ENCODE measurements at regions not wholly inside any gene's neighbourhood (a gene's known extent, or its start where the extent isn't known, plus 50 kb on each side); places are given as distances from the start of the nearest gene placed in this dataset.
"Not testable (repeated sequence)": the region's sequence is repeated elsewhere in the genome, so short reads cannot be mapped to it uniquely, and the experiment has no call there.

GRCh38 chr6:131336596-131336995, 201.3 kb downstream of the AKAP7 start:
- no peak for DNase-seq (ENCODE audit: low read depth in 2 of 2)

- not testable (repeated sequence) for DNase-seq (ENCODE audit: low read depth in 2 of 2)
Measured at GRCh38 chr6:131346896-131347295, 211.6 kb downstream of the AKAP7 start.

DNA sequence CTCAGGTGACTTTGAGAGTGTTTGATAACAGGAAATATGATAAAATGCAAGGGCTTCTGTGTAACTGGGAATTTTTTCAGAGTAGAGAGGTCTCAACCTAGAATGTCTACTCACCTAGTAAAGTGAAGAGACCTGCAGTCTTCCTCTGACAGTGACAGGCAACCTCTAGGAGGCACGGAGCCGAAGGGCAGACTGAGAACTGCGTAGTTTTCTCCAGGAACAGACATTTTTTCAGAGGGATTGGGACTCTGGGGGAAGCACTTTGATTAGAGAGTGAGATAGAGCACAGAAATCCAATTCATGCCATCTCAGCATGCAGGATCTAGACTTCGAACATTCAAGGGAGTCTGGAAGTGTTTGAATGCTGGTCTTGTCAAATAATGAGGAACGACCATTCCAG, 213.3 kb downstream of the AKAP7 start:
- no peak for DNase-seq (ENCODE audit: low read depth in 2 of 2)

- DNase-seq (ENCODE audit: low read depth in 2 of 2): no peak
Measured at GRCh38 chr6:131349199-131349598, 213.9 kb downstream of the AKAP7 start.

DNA sequence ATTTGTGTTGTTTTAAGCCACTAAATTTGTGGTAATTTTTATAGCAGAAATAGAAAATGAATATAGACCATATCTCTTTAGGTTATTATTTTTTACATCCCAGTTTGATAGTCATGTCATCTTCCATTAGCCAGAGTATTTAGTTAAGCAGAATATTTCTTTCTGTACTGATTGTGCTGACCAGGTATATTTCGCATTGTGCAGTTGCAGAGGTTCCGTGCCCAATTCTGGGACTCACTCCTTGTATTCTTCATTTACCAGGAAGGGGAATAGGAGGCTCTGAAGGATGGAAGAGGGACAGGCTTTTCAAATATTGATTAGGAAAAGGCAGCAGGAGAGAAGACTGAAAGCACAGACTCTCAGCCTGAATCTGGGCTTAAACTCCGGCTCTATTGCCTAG, 217.8 kb downstream of the AKAP7 start:
- no peak for DNase-seq (ENCODE audit: low read depth in 2 of 2)

DNA sequence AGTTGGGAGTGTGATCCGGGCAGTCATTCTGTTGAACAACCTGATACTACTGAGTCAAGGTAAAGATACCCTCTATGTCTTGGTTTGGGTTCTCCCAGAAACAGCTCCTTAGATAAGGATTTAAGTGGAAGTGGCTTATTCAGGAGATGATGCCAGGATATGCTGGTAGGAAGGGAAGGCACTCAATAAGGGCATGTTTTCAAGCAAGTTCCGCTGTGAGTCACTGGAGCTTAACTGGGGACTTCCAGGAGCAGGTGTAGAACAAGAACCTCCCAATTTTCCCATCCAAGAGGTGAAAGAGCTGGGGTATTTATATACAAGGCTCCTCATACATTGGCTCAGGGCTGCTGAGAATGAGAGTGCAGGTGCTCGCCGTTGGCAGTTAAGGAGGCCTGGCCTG, 218.6 kb downstream of the AKAP7 start:
- DNase-seq (ENCODE audit: low read depth in 2 of 2): no peak

DNA sequence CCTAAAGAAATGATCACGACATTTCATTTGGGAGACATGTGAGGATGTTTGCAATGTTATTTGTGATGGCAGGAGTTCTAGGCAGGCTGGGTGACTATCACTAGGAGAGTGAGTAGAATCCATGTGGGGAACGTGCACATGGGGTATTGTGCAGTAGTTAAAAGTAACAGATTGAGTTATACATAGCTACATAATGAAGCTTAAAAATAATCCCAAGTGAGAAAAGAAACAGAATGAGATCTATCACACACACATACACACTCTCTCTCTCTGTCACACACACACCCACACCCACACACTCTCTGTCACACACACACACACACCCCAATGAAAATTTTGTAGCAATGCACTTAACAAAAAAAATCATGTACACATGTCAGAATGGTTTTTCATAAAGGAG, 218.7 kb upstream of the ARG1 start:
- no peak for DNase-seq (ENCODE audit: low read depth in 2 of 2)

DNA sequence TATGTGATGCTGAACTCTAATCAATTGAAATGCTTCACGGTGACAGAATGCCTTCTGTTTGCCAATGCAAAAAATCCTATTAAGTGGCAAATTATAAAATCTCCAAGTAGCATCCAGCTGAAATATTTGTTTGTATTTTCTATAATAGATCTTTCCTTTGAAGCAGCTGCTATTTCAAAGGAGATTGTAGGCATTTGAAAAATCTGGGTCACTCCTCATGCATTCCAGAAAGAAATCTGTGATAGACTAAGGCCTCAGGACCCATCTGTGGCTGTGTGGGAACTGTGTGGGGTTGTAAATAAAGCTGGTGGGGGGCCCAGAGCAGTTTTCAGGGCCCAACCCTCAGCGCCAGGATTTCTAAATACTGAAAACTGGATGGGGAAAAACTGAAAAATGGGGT, 216.9 kb upstream of the ARG1 start:
- no peak for DNase-seq (ENCODE audit: low read depth in 2 of 2)

- no peak for DNase-seq (ENCODE audit: low read depth in 2 of 2)
Measured at GRCh38 chr6:131357501-131357900, 215.5 kb upstream of the ARG1 start.

DNA sequence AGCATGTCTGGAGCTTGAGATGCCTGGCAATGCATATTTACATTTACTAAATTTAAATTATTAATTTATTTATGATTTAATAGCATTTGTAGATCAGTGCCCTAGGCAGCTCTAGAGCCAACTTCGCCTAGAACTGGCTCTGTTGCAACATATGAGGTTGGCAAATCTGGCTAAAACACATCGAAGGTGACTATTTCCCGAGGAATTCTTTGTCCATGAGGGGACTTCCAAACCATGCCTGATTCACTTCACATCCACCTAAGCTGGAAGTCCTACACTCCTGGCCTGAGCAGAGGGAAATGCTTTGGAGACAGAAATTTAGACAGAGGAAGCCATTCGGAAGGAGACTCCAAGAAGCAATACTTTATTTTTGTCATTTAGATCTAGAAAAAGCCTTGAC, 211.0 kb upstream of the ARG1 start:
- DNase-seq (ENCODE audit: low read depth in 2 of 2): no peak

DNA sequence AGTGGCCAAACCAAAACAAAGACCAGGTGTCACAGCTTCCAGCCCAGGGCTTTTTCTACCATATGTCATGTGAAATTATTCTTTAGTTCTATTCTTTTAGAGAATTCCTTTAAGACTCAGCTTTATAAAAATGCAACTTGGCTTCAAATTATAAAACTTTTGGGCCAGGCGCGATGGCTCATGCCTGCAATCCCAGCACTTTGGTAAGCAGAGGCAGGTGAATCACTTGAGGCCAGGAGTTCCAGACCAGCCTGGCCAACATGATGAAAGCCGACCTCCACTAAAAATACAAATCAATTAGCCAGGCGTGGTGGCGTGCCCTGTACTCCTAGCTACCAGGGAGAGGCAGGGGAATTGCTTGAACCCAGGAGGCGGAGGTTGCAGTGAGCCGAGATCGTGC, 210.3 kb upstream of the ARG1 start:
- no peak for DNase-seq (ENCODE audit: low read depth in 2 of 2)

DNA sequence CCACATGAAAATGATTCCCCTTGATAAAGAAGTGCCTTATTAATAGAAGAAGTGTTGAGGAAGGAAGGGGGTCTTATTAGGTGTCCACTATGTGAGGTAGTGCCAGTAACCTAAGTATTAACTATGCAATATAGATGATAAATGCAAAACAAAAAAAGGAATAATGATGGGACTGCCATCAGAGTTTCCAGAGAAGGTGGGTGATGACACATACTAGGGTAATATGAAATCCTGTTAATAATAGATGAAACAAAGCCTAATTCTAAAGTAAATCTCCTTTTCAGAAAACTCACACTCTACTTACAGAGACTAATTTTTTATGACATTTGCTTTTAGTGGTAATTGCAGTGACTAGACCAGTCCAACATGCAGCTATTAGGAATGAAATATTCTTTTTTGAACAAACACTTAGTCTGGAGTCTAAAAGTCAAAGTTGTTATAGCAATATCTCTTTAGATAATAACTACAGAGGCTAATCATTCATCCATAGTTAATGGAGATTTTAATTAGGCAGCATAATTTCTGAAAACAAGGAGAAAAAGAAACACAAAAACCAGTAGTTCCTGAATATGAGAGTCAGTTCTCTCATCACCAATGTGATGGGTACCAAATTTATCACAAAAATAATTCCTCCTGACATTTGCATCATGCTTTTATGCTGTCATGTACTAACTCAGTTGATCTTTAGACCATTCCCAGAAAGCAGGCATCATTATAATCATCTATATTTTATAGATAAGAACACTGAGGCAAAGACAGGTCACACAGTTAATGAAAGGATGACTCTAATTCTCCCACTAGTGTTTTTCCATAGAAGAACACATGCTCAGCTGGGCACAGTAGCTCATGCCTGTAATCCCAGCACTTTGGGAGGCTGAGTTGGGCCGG, 208.8 kb upstream of the ARG1 start:
- DNase-seq (ENCODE audit: low read depth in 2 of 2): no peak

DNA sequence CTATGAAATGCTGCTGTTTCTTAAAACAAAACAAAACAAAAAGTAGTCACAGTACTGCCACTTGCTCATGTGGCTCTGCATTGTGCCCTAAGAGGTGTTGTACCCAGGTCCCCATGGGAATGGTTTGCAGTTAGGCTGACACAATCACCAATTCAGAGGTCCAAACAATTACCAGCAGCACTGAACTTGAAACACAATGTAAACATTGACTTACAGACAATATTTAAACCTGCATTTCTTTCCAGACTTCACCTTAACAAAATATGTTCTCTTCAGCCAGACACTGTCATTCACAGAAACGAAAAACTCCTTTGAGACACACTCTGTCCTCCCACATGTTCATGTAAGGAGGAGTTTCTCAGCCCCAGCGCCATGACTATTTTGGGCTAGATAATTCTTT, 206.8 kb upstream of the ARG1 start:
- DNase-seq (ENCODE audit: low read depth in 2 of 2): no peak

DNA sequence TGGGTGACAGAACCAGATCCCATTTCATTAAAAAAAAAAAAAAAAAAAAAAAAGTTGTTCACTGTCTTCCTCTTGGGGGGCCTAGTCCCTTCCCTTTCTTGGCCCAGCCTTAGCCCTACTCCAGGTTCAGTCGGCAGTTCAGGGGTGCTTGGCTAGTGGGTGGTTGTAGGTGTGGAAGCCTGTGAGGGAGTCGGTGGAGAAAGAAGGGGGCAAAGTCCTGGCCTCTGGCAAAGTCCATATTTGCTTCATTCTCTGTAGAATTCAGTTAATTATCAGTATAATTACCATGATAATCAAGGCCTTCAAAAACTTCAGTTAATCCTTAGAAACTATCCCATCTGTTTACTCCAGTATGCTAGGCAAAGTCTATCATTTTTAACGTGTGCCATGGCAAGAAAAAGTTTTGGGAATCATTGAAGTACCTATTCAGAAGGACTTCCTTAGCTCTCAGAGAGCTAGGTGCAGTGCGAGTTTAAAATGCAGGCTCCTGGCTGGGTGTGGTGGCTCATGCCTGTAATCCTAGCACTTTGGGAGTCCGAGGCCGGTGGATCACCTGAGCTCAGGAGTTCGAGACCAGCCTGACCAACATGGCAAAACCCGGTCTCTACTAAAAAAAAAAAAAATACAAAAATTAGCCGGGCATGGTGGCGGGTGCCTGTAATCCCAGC, 205.7 kb upstream of the ARG1 start:
- no peak for DNase-seq (ENCODE audit: low read depth in 2 of 2)

- no peak for DNase-seq (ENCODE audit: low read depth in 2 of 2)
Measured at GRCh38 chr6:131368198-131368911, 204.7 kb upstream of the ARG1 start.

GRCh38 chr6:131372535-131372934, 200.5 kb upstream of the ARG1 start:
- DNase-seq (ENCODE audit: low read depth in 2 of 2): no peak

DNA sequence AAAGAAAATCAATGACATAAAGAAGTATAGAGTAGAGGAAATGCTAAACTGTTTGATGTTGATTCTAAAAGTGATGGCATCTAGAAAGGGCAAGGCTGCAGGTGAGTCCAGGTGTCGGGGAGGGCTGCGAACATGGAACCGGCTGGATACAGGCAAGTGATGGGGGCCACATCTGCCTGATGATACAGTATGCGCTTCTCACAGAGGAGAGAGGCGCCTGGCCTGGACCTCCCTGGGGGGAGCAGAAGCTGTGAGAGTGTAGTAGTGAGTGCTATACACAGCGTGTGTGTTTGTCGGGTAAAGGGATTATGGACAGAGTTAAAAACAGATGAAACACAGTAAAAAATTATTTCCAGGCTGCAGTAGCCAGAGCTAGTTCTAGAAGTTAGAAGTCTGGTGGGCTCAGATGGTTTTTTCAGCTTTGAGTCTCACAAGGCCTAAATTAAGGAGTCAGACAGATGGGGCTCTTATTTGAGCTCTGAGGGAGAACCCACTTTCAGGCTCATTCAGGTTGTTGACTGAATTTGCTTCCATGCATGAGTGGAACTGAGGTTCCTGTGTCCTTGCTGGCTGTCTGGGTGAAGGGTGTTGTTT, 195.8 kb upstream of the ARG1 start:
- DNase-seq (ENCODE audit: low read depth in 2 of 2): no peak

DNA sequence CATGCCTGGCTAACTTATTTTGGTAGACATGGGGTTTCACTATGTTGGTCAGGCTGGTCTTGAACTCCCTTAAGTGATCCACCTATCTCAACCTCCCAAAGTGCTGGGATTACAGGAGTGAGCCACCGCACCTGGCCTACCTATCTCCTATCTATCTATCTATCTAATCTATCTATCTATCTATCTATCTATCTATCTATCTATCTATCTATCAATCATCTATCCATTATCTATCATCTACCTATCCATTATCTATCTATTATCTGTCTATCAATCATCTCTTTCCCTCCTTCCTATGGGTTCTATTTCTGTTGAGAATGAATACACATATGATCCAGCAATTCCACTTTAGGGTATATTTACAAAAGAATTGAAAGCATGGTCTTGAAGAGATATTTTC, 194.2 kb upstream of the ARG1 start:
- no peak for DNase-seq (ENCODE audit: low read depth in 2 of 2)

GRCh38 chr6:131379948-131380347, 193.1 kb upstream of the ARG1 start:
- no peak for DNase-seq (ENCODE audit: low read depth in 2 of 2)

- DNase-seq (ENCODE audit: low read depth in 2 of 2): no peak
Measured at GRCh38 chr6:131381052-131381708, 191.8 kb upstream of the ARG1 start.

- no peak for DNase-seq (ENCODE audit: low read depth in 2 of 2)
Measured at GRCh38 chr6:131381709-131382093, 191.3 kb upstream of the ARG1 start.

DNA sequence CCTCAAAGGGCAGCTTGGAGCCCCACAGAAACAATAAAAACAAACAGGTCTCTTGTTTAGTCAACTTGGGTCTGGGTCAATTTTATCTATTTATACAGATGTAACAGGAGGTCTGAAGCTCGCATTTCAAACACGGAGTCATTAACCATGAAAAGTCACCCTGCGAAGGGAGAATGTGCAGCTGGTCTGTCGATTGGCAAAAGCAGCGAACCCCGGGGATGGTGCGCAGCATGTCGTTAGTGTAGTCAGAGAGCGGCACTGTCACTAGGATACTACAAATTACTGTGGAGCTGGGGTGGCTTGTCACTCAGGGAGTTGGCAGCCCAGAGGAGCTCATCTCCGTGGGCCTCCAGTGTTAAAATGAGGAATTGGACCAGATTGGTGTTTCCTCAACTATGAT, 190.4 kb upstream of the ARG1 start:
- no peak for DNase-seq (ENCODE audit: low read depth in 2 of 2)

All from stimulated activated CD8-positive, alpha-beta memory T cell treated with anti-CD3 and anti-CD28 coated beads, Interleukin-7, amount 100 ng/mL, for 4 hours (primary cell).